C4-2B (cell line): ENCODE measurements at regions not wholly inside any gene's neighbourhood (a gene's known extent, or its start where the extent isn't known, plus 50 kb on each side); places are given as distances from the start of the nearest gene placed in this dataset.

Source experiments
- CTCF ChIP-seq: fragments of 450-650 bp; conservative IDR thresholded peaks from 2 replicates; pipeline ENCODE4 v1.5.1; 2017; ENCODE audit warnings: mild to moderate bottlenecking
- ZFX ChIP-seq: fragments of 450-650 bp; IDR thresholded peaks from 2 replicates; pipeline ENCODE4 v1.6.1; 2017

GRCh38 chr1:220323717-220324116 is 51.5 kb upstream of the RAB3GAP2 start:
- no peak for TF ChIP-seq CTCF
- TF ChIP-seq ZFX = no peak
